M059J (cell line): ENCODE measurements at regions not wholly inside any gene's neighbourhood (a gene's known extent, or its start where the extent isn't known, plus 50 kb on each side); places are given as distances from the start of the nearest gene placed in this dataset.

Source experiments
- DNase-seq: peaks from one replicate; pipeline ENCODE4 v3.0.0-alpha.2; 2012; ENCODE audit warnings: low read depth

DNA sequence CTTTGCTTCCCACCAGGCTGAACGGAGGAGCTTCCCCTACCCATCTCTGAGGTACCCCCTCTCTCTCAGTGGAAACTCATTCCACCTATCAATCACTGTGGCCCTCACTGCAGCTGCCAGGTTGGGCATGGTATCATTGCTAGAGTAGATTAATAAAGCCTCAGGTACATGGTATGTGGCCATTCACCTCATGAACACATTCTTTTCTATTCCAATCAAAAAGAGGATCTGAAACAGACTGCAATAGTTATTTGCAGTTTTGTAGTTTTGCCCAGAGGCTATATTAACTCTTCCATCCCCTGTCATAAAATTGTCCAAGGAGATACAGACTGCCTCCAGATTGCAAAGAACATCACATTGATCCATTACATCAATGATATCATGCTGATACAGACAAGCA is 85.8 kb upstream of the MVB12B start:
- no peak for DNase-seq

DNA sequence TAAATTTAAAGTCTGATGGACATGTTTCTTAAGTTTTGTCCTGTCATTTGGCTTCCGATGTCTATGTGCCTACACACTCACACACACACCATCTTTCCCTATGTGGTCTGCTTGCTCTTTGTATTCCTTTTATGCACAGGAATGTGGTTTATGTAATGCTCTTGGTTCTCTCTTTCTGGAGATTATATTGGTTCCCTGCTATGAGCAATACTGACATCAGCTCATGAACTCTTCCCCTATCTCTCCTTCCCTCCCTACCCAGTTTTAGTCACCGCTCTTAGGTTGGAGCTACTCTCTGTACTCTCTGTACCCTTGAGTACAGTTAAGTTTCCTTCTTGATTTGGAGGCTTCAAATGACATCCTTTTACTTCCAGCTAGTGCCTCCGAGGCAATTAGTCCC is 77.9 kb upstream of the MVB12B start:
- DNase-seq = peak; percentile 82

DNA sequence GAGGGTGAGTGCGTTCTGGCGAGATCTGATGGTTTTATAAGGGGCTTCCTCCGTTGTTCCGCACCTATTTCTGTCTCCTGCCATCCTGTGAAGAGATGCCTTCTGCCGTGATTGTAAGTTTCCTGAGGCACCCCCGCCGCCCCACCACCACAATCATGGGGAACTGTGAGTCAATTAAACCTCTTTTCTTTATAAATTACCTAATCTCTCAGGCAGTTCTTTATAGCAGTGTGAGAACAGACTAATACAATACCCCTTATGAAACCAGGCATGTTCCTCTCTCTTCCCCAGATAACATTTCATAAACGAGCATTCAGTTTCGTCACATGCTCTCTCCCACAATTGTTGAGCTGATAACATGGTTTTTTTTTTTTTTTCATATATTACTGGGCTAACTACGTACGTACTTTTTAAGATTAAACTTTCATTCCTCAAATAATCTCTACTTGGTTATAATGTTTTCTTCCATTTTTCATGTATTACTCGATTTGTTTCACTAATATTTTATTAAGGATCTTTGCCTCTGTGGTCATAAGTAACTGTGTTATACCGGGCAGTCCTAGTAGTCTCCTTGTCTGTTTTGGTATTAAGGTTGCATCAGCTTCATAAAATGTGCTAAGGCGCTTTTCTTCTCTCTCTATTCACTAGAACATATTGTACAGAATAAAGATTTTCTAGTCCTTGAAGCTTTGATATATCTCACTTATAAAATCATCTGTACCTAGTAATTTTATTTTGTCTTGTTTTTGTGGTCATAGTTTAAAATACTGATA is 64.9 kb upstream of the MVB12B start:
- no peak for DNase-seq

DNA sequence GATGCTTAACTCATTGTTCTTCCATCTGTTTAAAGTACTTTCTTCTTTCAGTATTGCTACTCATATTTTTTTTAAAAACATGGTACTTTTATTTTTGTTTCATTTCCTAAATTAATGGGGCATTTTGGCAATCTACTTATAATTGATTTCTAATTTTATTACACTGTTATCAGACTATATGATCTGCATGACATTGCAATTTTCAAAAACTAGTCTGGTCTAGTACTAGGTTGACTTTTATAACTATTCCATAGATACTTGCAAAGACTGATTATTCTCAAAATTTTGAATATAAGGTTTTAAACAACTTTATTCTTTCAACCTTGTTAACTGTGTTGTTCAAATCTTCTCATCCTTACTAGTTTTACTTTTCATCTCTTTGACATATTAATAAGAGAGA is 63.9 kb upstream of the MVB12B start:
- DNase-seq = no peak

DNA sequence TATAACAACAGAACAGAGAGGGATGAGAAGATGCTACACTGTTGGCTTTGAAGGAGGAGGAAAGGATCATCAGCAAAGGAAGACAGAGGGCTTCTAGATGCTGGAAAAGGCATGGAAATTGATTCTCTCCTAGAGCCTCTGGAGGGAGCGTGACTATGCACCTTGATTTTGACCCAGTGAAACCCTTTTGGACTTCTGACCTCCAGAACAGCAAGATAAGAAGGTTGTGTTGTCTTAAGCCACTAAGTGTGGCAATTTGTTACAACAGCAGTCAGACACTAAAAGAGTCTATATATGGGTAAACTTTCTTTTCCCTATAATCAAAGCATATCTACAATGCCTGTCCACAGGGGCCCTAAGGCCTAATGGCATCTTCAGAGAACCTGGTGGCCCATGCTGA is 56.1 kb upstream of the MVB12B start:
- no peak for DNase-seq

DNA sequence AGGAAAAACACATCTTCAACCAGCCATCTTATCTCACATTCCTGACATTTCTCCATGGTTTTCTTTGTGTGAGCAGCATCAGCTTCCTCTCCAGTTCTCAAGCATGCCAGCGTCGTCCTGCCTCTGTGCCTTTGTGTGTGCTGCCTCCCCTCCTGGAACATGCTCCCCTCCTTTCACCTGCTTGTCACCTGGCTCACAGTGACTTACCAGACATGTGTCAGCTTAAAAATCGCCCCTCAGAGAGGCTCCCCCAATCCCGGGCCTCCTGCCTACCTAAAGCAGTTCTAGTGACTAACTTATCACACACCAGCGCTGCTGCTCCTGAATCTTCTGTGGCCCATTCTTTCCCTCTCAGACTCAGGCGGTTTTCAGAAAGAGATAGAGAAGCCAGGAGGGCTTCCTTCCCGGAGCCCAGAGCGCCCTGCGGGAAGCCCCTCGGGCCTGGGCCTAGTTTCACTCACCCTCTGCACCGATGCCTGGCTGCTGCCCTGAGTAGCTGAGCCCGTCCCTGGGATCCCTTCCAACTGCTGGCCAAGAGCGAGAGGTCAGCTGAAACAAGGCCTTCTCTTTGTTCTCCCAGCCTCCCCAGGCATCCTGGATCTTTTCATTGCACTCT is 51.1 kb upstream of the MVB12B start:
- DNase-seq = no peak

DNA sequence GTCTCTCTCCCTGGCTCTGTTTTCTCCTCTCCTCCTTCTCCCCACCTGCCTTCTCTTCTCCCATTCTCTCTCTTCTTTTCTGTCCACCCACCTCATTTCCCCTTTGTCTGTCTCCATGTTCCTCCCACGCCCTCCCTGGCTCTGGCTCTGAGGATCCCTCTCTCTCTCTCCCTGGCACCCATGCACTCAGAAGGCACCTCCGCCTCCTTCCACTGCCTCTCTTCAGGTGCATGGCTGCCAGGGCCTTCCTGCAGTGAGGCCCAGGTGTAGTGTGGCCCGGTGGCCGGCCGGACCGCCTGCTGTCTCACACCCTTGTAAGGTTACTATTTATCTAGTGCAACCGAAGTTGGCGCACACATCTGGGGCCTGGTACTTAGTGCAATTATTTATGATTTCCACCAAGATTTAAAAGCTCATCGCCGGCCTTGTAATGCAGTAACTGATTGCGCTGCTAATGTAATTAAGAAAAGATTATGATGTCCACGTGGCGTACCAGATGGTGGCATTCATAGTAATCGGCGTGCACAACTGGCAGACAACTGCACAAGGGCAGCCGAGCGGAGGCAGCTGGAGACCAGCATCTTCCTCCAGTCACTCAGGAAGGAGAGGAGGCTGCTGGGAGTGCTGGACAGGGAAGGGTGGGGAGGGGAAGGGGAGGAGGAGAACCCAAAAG is 50.4 kb upstream of the MVB12B start:
- no peak for DNase-seq
